Astrocyte (in vitro differentiated cells and primary cell): ENCODE measurements at regions not wholly inside any gene's neighbourhood (a gene's known extent, or its start where the extent isn't known, plus 50 kb on each side); places are given as distances from the start of the nearest gene placed in this dataset.

Experiments used
- EZH2 ChIP-seq: IDR thresholded peaks from 2 replicates; pipeline ENCODE4 v1.6.1; 2012; ENCODE audit warnings: mild to moderate bottlenecking, low read length, inconsistent platforms; ENCODE audit not compliant: insufficient read depth
- TF ChIP-seq, protein P1 (sequence below): IDR thresholded peaks from 2 replicates; pipeline ENCODE4 v1.5.1; 2011; ENCODE audit warnings: low read depth, mild to moderate bottlenecking, inconsistent platforms, low read length, moderate library complexity; ENCODE audit not compliant: insufficient read depth

DNA sequence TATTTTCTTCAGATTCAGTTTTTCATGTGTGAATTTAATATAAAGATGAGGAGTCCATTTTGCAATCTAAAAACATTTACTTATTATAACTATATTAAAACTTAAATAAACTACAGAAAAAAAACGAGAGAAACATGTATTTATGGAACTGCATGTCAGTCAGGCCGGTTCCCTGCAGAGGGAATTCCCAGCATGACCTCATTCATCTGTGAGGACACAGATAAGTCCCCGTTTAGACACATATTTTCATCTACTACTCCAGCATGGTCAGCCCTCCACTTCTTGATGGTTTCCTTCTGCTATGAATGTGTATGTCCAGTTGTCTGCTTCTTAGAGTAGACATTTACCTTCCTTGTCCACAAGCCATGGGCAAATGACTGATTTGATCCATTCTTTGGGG is 339.1 kb downstream of the SEMA3D start:
- TF ChIP-seq, protein P1, sequence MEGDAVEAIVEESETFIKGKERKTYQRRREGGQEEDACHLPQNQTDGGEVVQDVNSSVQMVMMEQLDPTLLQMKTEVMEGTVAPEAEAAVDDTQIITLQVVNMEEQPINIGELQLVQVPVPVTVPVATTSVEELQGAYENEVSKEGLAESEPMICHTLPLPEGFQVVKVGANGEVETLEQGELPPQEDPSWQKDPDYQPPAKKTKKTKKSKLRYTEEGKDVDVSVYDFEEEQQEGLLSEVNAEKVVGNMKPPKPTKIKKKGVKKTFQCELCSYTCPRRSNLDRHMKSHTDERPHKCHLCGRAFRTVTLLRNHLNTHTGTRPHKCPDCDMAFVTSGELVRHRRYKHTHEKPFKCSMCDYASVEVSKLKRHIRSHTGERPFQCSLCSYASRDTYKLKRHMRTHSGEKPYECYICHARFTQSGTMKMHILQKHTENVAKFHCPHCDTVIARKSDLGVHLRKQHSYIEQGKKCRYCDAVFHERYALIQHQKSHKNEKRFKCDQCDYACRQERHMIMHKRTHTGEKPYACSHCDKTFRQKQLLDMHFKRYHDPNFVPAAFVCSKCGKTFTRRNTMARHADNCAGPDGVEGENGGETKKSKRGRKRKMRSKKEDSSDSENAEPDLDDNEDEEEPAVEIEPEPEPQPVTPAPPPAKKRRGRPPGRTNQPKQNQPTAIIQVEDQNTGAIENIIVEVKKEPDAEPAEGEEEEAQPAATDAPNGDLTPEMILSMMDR = no peak
- TF ChIP-seq EZH2 = no peak
